Small intestine (tissue), 7 donors: ENCODE measurements at regions not wholly inside any gene's neighbourhood (a gene's known extent, or its start where the extent isn't known, plus 50 kb on each side); places are given as distances from the start of the nearest gene placed in this dataset.

Experiments
- DNase-seq, 2 donors: peaks; one replicate each; pipeline versions ENCODE4 v3.0.0 to v3.0.0-alpha.2; 2013
- FAIRE-seq: peaks from 2 replicates; lab custom pipeline; 2012; peaks lifted over from hg19 to GRCh38; lab: Jason Lieb, UNC
- H3K27ac ChIP-seq, 3 donors: one replicate each; pipeline ENCODE4 v1.5.1; 2013; ENCODE audit warnings: low read length in 2 of 3, mild to moderate bottlenecking in 2 of 3, control low read depth in 1 of 3, inconsistent platforms in 1 of 3, low read depth in 1 of 3, moderate library complexity in 1 of 3
- H3K27me3 ChIP-seq, 3 donors: one replicate each; pipeline ENCODE4 v1.6.1; 2013; ENCODE audit warnings: low read length in 3 of 3, inconsistent platforms in 1 of 3; ENCODE audit not compliant: control insufficient read depth in 3 of 3, insufficient read depth in 3 of 3
- H3K36me3 ChIP-seq, 3 donors: one replicate each; pipeline ENCODE4 v1.6.1; 2013; ENCODE audit warnings: low read length in 3 of 3, inconsistent platforms in 1 of 3, low read depth in 1 of 3, mild to moderate bottlenecking in 1 of 3, moderate library complexity in 1 of 3; ENCODE audit not compliant: control insufficient read depth in 3 of 3, insufficient read depth in 2 of 3
- H3K4me1 ChIP-seq, 3 donors: one replicate each; pipeline ENCODE4 v1.6.1; 2013; ENCODE audit warnings: low read length in 2 of 3, inconsistent platforms in 1 of 3, low read depth in 1 of 3, mild to moderate bottlenecking in 1 of 3, moderate library complexity in 1 of 3; ENCODE audit not compliant: control insufficient read depth in 3 of 3, insufficient read depth in 2 of 3
- H3K4me3 ChIP-seq, 3 donors: one replicate each; pipeline ENCODE4 v1.5.1; 2013; ENCODE audit warnings: low read length in 3 of 3, control low read depth in 1 of 3, inconsistent platforms in 1 of 3, low read depth in 1 of 3, mild to moderate bottlenecking in 1 of 3, moderate library complexity in 1 of 3
- H3K9me3 ChIP-seq, 2 donors: one replicate each; pipeline ENCODE4 v1.6.1; 2013; ENCODE audit warnings: low read depth in 1 of 2, low read length in 1 of 2; ENCODE audit not compliant: control insufficient read depth in 2 of 2, insufficient read depth in 1 of 2
- WGBS, 3 donors: extraction: QIAGEN DNeasy Blood & Tissue Kit; methylation state at CpG; one replicate each; pipeline ENCODE4 v1.1.7; 2013; 5-methylcytosine and 5-hydroxymethylcytosine counted together
- donor health status: healthy with polysubstance abuse.
- donor health status: control.
- donor health status: control.
- donor health status: Bipolar disorder and iron deficiency.
- donor health status: healthy.

DNA sequence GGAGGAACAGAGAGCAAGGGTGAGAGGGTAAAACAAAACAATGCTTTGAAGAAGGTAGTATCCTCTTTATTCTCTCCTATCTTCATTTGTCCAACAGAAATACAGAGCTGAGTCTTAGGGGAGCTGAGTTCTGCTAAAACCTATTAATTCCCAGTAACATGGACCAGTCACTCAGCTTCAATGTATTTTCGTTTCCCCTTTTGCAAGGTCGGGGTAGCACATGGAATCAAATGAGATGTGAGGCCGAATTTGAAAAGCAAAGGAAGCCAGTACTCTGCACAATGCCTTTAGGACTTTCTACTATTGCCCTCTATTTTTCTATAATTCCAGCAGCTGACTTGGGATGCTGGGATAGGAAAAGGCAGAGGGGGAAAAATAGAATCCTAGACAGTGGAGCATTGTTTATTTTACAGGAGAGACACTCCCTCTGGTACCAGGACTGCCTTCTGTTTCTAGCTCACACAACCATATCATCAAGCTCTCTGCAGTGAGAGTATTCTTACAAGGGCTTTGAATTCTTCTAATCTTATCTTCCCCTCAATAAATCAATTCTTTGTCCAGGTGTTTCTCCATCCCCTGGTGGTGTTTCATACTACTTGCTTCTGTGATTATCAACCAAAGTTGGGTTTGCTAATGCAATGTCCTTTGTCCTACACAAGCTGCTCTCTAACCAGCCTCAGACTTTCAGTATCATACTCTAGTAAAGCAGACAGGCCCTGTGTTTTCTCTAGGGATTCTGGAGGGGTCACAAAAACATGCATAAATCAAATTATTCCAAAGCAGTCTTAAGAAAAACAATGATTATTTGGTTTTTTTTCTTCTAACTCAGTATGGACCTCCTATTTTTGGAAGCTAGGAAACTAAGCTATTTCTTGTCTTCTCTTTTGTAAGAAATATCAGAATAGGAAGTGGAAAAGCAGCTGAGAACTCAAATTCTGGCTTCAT is 341.5 kb downstream of the OSTF1 start:
- FAIRE-seq (no peak), DNase-seq (peak; percentile 82 to 89)
- no peaks in the 10 kb centered on the region for H3K27me3 ChIP-seq

DNA sequence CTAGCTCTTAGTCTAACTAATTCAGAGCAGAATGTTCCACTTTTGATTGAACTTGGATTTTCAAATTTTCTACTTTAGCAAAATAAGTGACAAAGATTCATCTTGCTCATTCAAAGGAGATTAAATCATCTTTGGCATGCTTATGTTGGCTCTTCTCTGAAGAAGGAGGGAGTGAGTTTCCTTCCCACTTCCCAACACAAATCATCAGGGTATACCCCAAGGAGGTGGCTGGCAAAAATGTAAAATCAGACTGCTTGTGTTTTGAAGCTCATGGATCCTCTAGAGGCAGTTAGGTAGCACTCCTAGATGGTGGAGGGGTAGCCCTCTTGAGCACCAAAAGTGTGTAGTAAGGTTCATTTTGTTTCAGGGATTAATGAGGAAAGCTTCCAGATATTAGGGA is 343.1 kb downstream of the OSTF1 start:
- H3K4me1 ChIP-seq: peaks cover 0 to 19% (median 6%) of the 10 kb centered on the region in 3 donors
- FAIRE-seq (no peak), DNase-seq (no peak)
- no peaks in the 10 kb centered on the region for H3K27me3 ChIP-seq
- no peak overlapping the region for H3K4me3 ChIP-seq
- H3K9me3 ChIP-seq: no peaks in the 10 kb centered on the region
- no peak overlapping the region for H3K27ac ChIP-seq
- no peaks in the 10 kb centered on the region for H3K36me3 ChIP-seq

More for the DNA sequence above, 341.5 kb downstream of the OSTF1 start:
- Histone ChIP-seq H3K4me3 (no peak overlapping the region), H3K36me3 (no peaks in the 10 kb centered on the region), H3K27ac (peak overlapping the region in 1 of 3 donors; percentile 42), H3K9me3 (no peaks in the 10 kb centered on the region), H3K4me1 (peaks cover 0 to 19% (median 6%) of the 10 kb centered on the region in 3 donors)
- 16 to 50% (median 22%) methylated on average over 3 of the region's 3 CpGs for WGBS, 3 donors

DNA sequence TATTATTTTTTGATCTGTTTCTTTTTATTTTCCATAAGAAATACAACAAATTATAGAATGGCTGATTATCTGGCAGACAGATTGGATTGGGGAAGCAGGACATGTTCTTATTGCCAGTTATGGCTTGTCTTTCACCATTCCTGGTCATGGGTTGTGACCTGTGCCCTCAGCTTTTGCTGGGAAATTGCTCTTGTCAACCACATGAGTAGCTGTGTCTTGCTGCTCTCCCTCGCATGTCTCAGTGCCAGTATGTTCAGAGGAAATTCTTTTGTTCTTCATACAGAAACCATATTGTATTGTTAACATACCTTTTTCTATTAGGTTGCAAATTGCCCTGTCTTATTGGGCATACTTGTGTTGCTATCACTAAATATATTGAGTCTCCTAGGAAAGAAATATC is 344.1 kb downstream of the OSTF1 start:
- peaks cover 0 to 19% (median 6%) of the 10 kb centered on the region in 3 donors for H3K4me1 ChIP-seq
- 58 to 91% (median 60%) methylated on average over 1 of the region's 1 CpG for WGBS, 3 donors
- no peaks in the 10 kb centered on the region for H3K9me3 ChIP-seq
- H3K27me3 ChIP-seq: no peaks in the 10 kb centered on the region
- no peak overlapping the region for H3K4me3 ChIP-seq
- DNase-seq (peak in 1 of 2 donors; percentile 23), FAIRE-seq (no peak)
- H3K36me3 ChIP-seq: no peaks in the 10 kb centered on the region
- no peak overlapping the region for H3K27ac ChIP-seq

- no peaks in the 10 kb centered on the region for H3K27me3 ChIP-seq
- H3K4me1 ChIP-seq: peaks cover 0 to 16% (median 6%) of the 10 kb centered on the region in 3 donors
- no peak overlapping the region for H3K27ac ChIP-seq
- H3K36me3 ChIP-seq: no peaks in the 10 kb centered on the region
- DNase-seq (no peak), FAIRE-seq (no peak)
- H3K9me3 ChIP-seq: no peaks in the 10 kb centered on the region
- no peak overlapping the region for H3K4me3 ChIP-seq
Measured at GRCh38 chr9:75432888-75433287, 344.6 kb downstream of the OSTF1 start.

- Histone ChIP-seq H3K4me3 (no peak overlapping the region), H3K27me3 (no peaks in the 10 kb centered on the region), H3K27ac (no peak overlapping the region), H3K4me1 (peaks cover 0 to 10% (median 0%) of the 10 kb centered on the region in 3 donors), H3K36me3 (no peaks in the 10 kb centered on the region), H3K9me3 (no peaks in the 10 kb centered on the region)
- WGBS, 3 donors: 63 to 85% (median 74%) methylated on average over 2 of the region's 2 CpGs
- FAIRE-seq (no peak), DNase-seq (no peak)
Measured at GRCh38 chr9:75438716-75439115, 350.4 kb downstream of the OSTF1 start.

- Histone ChIP-seq H3K4me1 (peaks cover 0 to 10% (median 0%) of the 10 kb centered on the region in 3 donors), H3K27ac (no peak overlapping the region), H3K9me3 (no peaks in the 10 kb centered on the region), H3K4me3 (no peak overlapping the region), H3K27me3 (no peaks in the 10 kb centered on the region), H3K36me3 (no peaks in the 10 kb centered on the region)
- FAIRE-seq (no peak), DNase-seq (peak; percentile 17 to 37)
- 8 to 38% (median 24%) methylated on average over 4 of the region's 4 CpGs for WGBS, 3 donors
Measured at GRCh38 chr9:75440914-75441313, 352.6 kb downstream of the OSTF1 start.

- no peak overlapping the region for H3K27ac ChIP-seq
- H3K36me3 ChIP-seq: no peaks in the 10 kb centered on the region
- peaks cover 0 to 10% (median 0%) of the 10 kb centered on the region in 3 donors for H3K4me1 ChIP-seq
- no peak overlapping the region for H3K4me3 ChIP-seq
- DNase-seq: no peak
- H3K9me3 ChIP-seq: no peaks in the 10 kb centered on the region
- no peak for FAIRE-seq
- H3K27me3 ChIP-seq: no peaks in the 10 kb centered on the region
Measured at GRCh38 chr9:75445144-75445543, 356.8 kb downstream of the OSTF1 start.

DNA sequence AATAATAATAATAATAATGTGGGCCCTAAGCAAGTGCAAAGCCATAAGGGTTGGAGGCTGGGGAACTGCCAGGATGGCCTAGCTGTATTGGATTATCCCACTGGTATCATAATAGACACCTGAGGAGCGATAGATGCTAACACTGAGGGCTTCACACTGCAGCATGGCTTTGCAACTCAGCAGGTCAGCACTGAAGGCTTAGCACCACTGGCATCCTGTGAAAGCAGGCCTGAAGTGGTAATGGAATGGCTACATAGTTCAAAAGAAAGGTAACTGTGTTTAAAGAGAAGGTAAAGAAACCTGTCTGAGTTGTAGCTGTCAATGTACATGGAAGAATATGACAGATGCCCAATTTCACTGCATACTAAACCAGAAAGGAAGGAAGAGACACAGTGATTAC is 359.0 kb downstream of the OSTF1 start:
- Histone ChIP-seq H3K36me3 (no peaks in the 10 kb centered on the region), H3K27ac (no peak overlapping the region), H3K27me3 (no peaks in the 10 kb centered on the region), H3K4me3 (no peak overlapping the region), H3K4me1 (no peaks in the 10 kb centered on the region), H3K9me3 (no peaks in the 10 kb centered on the region)
- 91 to 100% (median 97%) methylated on average over 1 of the region's 1 CpG for whole genome bisulfite sequencing, 3 donors
- DNase-seq (no peak), FAIRE-seq (no peak)
